K562 (cell line): ENCODE measurements at regions not wholly inside any gene's neighbourhood (a gene's known extent, or its start where the extent isn't known, plus 50 kb on each side); places are given as distances from the start of the nearest gene placed in this dataset.

ENCODE experiments used
- ATAC-seq: fragments of 200-7000 bp; cut with Tn5 transposase; 3 replicates; pipeline ENCODE4 v1.9.1; 2020; ENCODE audit warnings: moderate library complexity
- BruUV-seq: library from RNA; stranded (reverse); fragments of 400-500 nt; replicated peaks from 2 replicates; lab custom pipeline; 2021; lab: Mats Ljungman, UMichigan
- CTCF ChIA-PET: fragments of 300-600 bp; formaldehyde crosslinking; extraction: SDS; loops from one replicate; lab custom pipeline; 2021; ENCODE audit warnings: low intra/inter-chr PET ratio; lab: Yijun Ruan, JAX
- POLR2A ChIA-PET: fragments of 300-600, 350-650 bp; sonication (Branson Sonifier 250); formaldehyde crosslinking; extraction: SDS; loops from one replicate; lab custom pipeline; 2021; ENCODE audit warnings: antibody characterized with exemption, inconsistent platforms; lab: Yijun Ruan, JAX
- DNase-seq, 4 experiments: peaks; one replicate each; pipeline versions ENCODE4 v3.0.0 to v3.0.0-alpha.2; 2011 to 2018; ENCODE audit warnings: low spot score in 3 of 4, mixed read lengths in 3 of 4; ENCODE audit errors: extremely low read depth in 1 of 4
- FAIRE-seq: peaks from 2 replicates; lab custom pipeline; 2011; peaks lifted over from hg19 to GRCh38; lab: Jason Lieb, UNC
- H2AFZ ChIP-seq: 2 replicates; pipeline ENCODE4 v1.6.0; 2011; ENCODE audit warnings: low read depth, low read length, control low read depth, inconsistent platforms
- H3K27ac ChIP-seq: fragments of 200-600 bp; 3 replicates; pipeline ENCODE4 v1.8.0; 2011; ENCODE audit warnings: low read depth, mild to moderate bottlenecking, control low read depth, inconsistent platforms, low read length, moderate library complexity, mixed read lengths; ENCODE audit errors: extremely low read depth
- H3K27me3 ChIP-seq, 2 experiments: fragments of 300-600 bp in 1 of 2; 2 replicates in 1 of 2; 3 replicates in 1 of 2; pipeline versions ENCODE4 v1.6.0 to v1.8.0; 2011; ENCODE audit warnings: inconsistent platforms in 2 of 2, low read length in 2 of 2, mild to moderate bottlenecking in 1 of 2, mixed read lengths in 1 of 2, moderate library complexity in 1 of 2; ENCODE audit not compliant: control insufficient read depth in 2 of 2, insufficient read depth in 2 of 2
- H3K36me3 ChIP-seq: fragments of 300-600 bp; 3 replicates; pipeline ENCODE4 v1.8.0; 2011; ENCODE audit warnings: mild to moderate bottlenecking, low read length, inconsistent platforms; ENCODE audit not compliant: control insufficient read depth, insufficient read depth
- H3K4me1 ChIP-seq, 2 experiments: fragments of 200-600 bp in 1 of 2; replicated peaks in 1 of 2; 2 replicates in 1 of 2; 3 replicates in 1 of 2; pipeline versions ENCODE4 v1.5.1 to v1.8.0; 2011; ENCODE audit warnings: inconsistent platforms in 2 of 2, low read length in 2 of 2, mild to moderate bottlenecking in 1 of 2, mixed read lengths in 1 of 2, moderate library complexity in 1 of 2; ENCODE audit not compliant: control insufficient read depth in 2 of 2, insufficient read depth in 2 of 2
- H3K4me2 ChIP-seq: 2 replicates; pipeline ENCODE4 v1.6.1; 2011; ENCODE audit warnings: low read length, control low read depth, inconsistent platforms, mixed read lengths; ENCODE audit not compliant: insufficient read depth
- H3K4me3 ChIP-seq: fragments of 200-600 bp; sonication (generic), shearing (Covaris generic); 2 replicates; pipeline ENCODE4 v1.5.1; 2016; ENCODE audit warnings: control low read depth, inconsistent platforms
- H3K79me2 ChIP-seq: fragments of 200-600 bp; 3 replicates; pipeline ENCODE4 v1.8.0; 2011; ENCODE audit warnings: low read length, inconsistent platforms; ENCODE audit not compliant: control insufficient read depth, insufficient read depth
- H3K9ac ChIP-seq, 2 experiments: 2 replicates each; pipeline versions ENCODE4 v1.6.0 to v1.6.1; 2011; ENCODE audit warnings: low read depth in 2 of 2, low read length in 2 of 2, control low read depth in 1 of 2, inconsistent platforms in 1 of 2, mild to moderate bottlenecking in 1 of 2, mixed read lengths in 1 of 2; ENCODE audit not compliant: insufficient read depth in 1 of 2
- H3K9me1 ChIP-seq: one replicate; pipeline ENCODE4 v1.6.0; 2011; ENCODE audit warnings: inconsistent platforms, mild to moderate bottlenecking, low read length, moderate library complexity; ENCODE audit not compliant: control insufficient read depth, insufficient read depth
- H3K9me3 ChIP-seq: replicated peaks from 2 replicates; pipeline ENCODE4 v1.5.1; 2011; ENCODE audit warnings: low read depth, low read length, inconsistent platforms; ENCODE audit not compliant: control insufficient read depth, insufficient read depth
- H4K20me1 ChIP-seq: replicated peaks from 2 replicates; pipeline ENCODE4 v1.6.1; 2011; ENCODE audit warnings: low read length, inconsistent platforms, mixed read lengths; ENCODE audit not compliant: control insufficient read depth, insufficient read depth
- HDAC2 ChIP-seq: fragments of 450-650 bp; IDR thresholded peaks from 2 replicates; pipeline ENCODE4 v1.6.1; 2016; ENCODE audit warnings: mild to moderate bottlenecking
- IFI16 ChIP-seq: fragments of 250-450 bp; sonication (Bioruptor Pico); IDR thresholded peaks from 2 replicates; pipeline ENCODE4 v2.1.2; 2022; ENCODE audit warnings: mild to moderate bottlenecking, inconsistent platforms
- ILF3 ChIP-seq: fragments of 450-650 bp; IDR thresholded peaks from 2 replicates; pipeline ENCODE4 v1.6.1; 2018; ENCODE audit warnings: antibody characterized with exemption, mild to moderate bottlenecking, moderate library complexity, borderline replicate concordance
- JUN ChIP-seq, 2 experiments: sonication (generic) in 1 of 2; formaldehyde crosslinking in 1 of 2; IDR thresholded peaks; 2 replicates each; pipeline versions ENCODE4 v1.6.1 to v1.8.0; 2012 to 2022; ENCODE audit warnings: borderline replicate concordance in 2 of 2, mild to moderate bottlenecking in 2 of 2, improper control_type of control experiment in 1 of 2, low read depth in 1 of 2, low read length in 1 of 2, missing genetic modification reagents in 1 of 2
- KLF1 ChIP-seq: fragments of 450-650 bp; IDR thresholded peaks from 2 replicates; pipeline ENCODE4 v1.6.1; 2016; ENCODE audit warnings: missing genetic modification characterization, missing compliant biosample characterization
- KLF13 ChIP-seq: fragments of 450-650 bp; IDR thresholded peaks from 2 replicates; pipeline ENCODE4 v1.6.1; 2016; ENCODE audit warnings: missing genetic modification characterization, low read depth, mild to moderate bottlenecking, missing compliant biosample characterization, moderate library complexity, borderline replicate concordance
- NFIC ChIP-seq: fragments of 450-650 bp; IDR thresholded peaks from 2 replicates; pipeline ENCODE4 v1.6.1; 2017; ENCODE audit warnings: mild to moderate bottlenecking, inconsistent platforms
- POLR2AphosphoS2 ChIP-seq: IDR thresholded peaks from 2 replicates; pipeline ENCODE4 v1.6.1; 2012; ENCODE audit warnings: low read length, improper control_type of control experiment
- SMARCA5 ChIP-seq: fragments of 450-650 bp; IDR thresholded peaks from 2 replicates; pipeline ENCODE4 v1.6.1; 2016
- XRCC3 ChIP-seq: fragments of 450-650 bp; IDR thresholded peaks from 2 replicates; pipeline ENCODE4 v1.6.1; 2017; ENCODE audit warnings: mild to moderate bottlenecking, moderate library complexity
- WGBS: fragments of 100-300 bp; shearing (Covaris generic); methylation state at CpG from one replicate; pipeline ENCODE4 v1.1.6; 2016; ENCODE audit warnings: low coverage, mixed read lengths; ENCODE audit not compliant: insufficient coverage; ENCODE audit errors: missing lambda C conversion rate; 5-methylcytosine and 5-hydroxymethylcytosine counted together
- in situ Hi-C: fragments of 300-500 bp; cut with MboI; formaldehyde crosslinking; loops from 4 replicates; pipeline ENCODE4 v1.15.0; 2018; ENCODE audit warnings: inconsistent platforms, mixed read lengths
- intact Hi-C: fragments of 100-400 bp; cut with micrococcal nuclease; formaldehyde crosslinking; loops from 2 replicates; pipeline ENCODE4 v1.14.2; 2022

GRCh38 chr2:26530240-26530540 is 52.3 kb upstream of the OTOF start (continued):
- TF ChIP-seq KLF13 (tag) (no peak), XRCC3 (no peak), HDAC2 (no peak)

GRCh38 chr2:26529406-26530239 is 51.7 kb upstream of the OTOF start:
- Histone ChIP-seq H2AFZ (no peak overlapping the region), H3K9me3 (no peaks in the 10 kb centered on the region), H3K4me2 (no peak overlapping the region), H3K79me2 (no peaks in the 10 kb centered on the region), H3K9me1 (no peaks in the 10 kb centered on the region), H3K27ac (no peak overlapping the region), H3K36me3 (no peaks in the 10 kb centered on the region), H4K20me1 (peaks cover 8% of the 10 kb centered on the region; the same call in 1 of the 2 replicates), H3K4me3 (no peak overlapping the region), H3K4me1 (peaks cover 0 to 5% of the 10 kb centered on the region in 2 experiments; a peak in 2 of 5 replicates), H3K9ac (no peak overlapping the region)
- no peak for FAIRE-seq
- WGBS = 2% methylated on average over 16 of the region's 20 CpGs
- in situ Hi-C loops = no loop called here
- intact Hi-C loops = no loop called here
- no peak for TF ChIP-seq JUN (IDR thresholded peaks at IDR 0.05; ENCODE audit: borderline replicate concordance, low read depth, low read length)
- no peak for TF ChIP-seq JUN (CRISPR knock-in tag; IDR thresholded peaks at IDR 0.05; ENCODE audit: borderline replicate concordance)
- TF ChIP-seq IFI16 (CRISPR knock-in tag) = no peak
- no peak for TF ChIP-seq POLR2AphosphoS2
- no peak for TF ChIP-seq KLF1 (tag)
- TF ChIP-seq ILF3 = no peak
- TF ChIP-seq SMARCA5 = no peak
- TF ChIP-seq NFIC = no peak
- TF ChIP-seq, all 486 proteins: peak for 0
- CTCF ChIA-PET = no interaction called here
- ATAC-seq (no peak), DNase-seq (no peak)
- peaks cover 26 to 76% of the 10 kb centered on the region in 2 experiments; a peak in 4 of 5 replicates for H3K27me3 ChIP-seq
- BruUV-seq = no TSS peak
- POLR2A ChIA-PET = interaction anchor here (0.6 kb wide), 2 partner anchors 290 to 374 kb away, joined by 3 to 5 read pairs; no protein-coding TSS in a partner anchor
